Left ventricle myocardium inferior (tissue), 1 donor: ENCODE measurements at regions not wholly inside any gene's neighbourhood (a gene's known extent, or its start where the extent isn't known, plus 50 kb on each side); places are given as distances from the start of the nearest gene placed in this dataset.

Experiments used
- DNase-seq: peaks from one replicate; pipeline ENCODE4 v3.0.0-alpha.2; 2020
- H3K27ac ChIP-seq: fragments of 200-600 bp; replicated peaks from 2 replicates; pipeline ENCODE4 v1.8.0; 2021
- H3K27me3 ChIP-seq: fragments of 200-600 bp; 2 replicates; pipeline ENCODE4 v1.8.0; 2021; ENCODE audit warnings: low read depth
- H3K36me3 ChIP-seq: fragments of 200-600 bp; 2 replicates; pipeline ENCODE4 v1.8.0; 2021
- H3K4me1 ChIP-seq: fragments of 200-600 bp; 2 replicates; pipeline ENCODE4 v1.8.0; 2021
- H3K4me3 ChIP-seq: fragments of 200-600 bp; 2 replicates; pipeline ENCODE4 v1.8.0; 2021; ENCODE audit warnings: mild to moderate bottlenecking, moderate library complexity
- H3K9me3 ChIP-seq: fragments of 200-600 bp; replicated peaks from 2 replicates; pipeline ENCODE4 v1.8.0; 2021
- CTCF ChIP-seq: fragments of 200-600 bp; IDR thresholded peaks from 2 replicates; pipeline ENCODE4 v1.8.0; 2021; ENCODE audit warnings: antibody characterized with exemption, mild to moderate bottlenecking, borderline replicate concordance
- intact Hi-C: fragments of 100-400 bp; cut with micrococcal nuclease; formaldehyde crosslinking; loops from one replicate; pipeline ENCODE4 v1.11.0; 2022
- donor health status: DM: no; HTN: yes; CAD: no; lungs with severe emphysema.

- H3K27me3 ChIP-seq, result no peaks in the 10 kb centered on the region
- intact Hi-C loops, result no loop called here
- peaks cover 6% of the 10 kb centered on the region for H3K4me1 ChIP-seq
- no peak for DNase-seq
- no peak for TF ChIP-seq CTCF
- H3K4me3 ChIP-seq, result no peak overlapping the region
- no peaks in the 10 kb centered on the region for H3K36me3 ChIP-seq
- H3K27ac ChIP-seq, result no peak overlapping the region
- no peaks in the 10 kb centered on the region for H3K9me3 ChIP-seq
Measured at GRCh38 chr2:8593243-8593642, 88.6 kb upstream of the ID2 start.

DNA sequence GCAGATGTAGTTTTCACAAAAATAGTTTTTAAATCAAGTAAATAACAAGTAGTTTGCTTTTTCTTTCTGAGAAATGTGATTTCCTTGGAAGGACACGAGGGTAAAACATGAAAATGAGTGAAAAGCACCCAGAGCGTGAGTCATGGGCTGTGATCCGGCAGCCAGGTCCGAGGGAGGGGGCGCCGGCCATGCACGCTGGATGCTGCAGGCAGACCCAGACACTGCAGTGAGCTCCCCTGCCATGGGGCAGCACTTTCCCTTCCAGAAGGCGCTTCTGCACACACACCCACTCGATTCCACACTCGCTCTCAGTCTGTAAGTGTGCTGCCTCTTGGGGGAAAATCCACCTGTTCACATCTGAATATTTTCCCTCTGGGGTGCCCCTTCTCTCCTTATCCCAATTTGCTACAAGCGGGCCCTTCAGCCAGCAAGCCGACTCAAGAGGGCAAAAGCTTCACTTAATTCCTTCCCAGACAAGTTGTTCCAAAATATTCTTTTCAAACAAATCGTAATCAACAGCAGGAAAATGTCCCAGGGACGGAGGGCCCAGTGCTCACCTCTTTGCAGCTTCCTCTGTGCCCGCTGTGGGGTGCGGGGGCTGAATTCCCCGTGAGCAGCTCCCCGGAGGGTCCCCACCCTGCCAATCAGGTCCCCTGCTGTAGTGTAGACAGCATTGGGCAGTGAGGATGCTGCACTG, 87.0 kb upstream of the ID2 start:
- H3K4me3 ChIP-seq, result no peak overlapping the region
- no peak for TF ChIP-seq CTCF
- no peak overlapping the region for H3K27ac ChIP-seq
- no peaks in the 10 kb centered on the region for H3K36me3 ChIP-seq
- no peak for DNase-seq
- peaks cover 6% of the 10 kb centered on the region for H3K4me1 ChIP-seq
- H3K9me3 ChIP-seq, result no peaks in the 10 kb centered on the region
- intact Hi-C loops, result no loop called here
- H3K27me3 ChIP-seq, result no peaks in the 10 kb centered on the region

- Histone ChIP-seq H3K27ac (no peak overlapping the region), H3K36me3 (no peaks in the 10 kb centered on the region), H3K4me3 (no peak overlapping the region), H3K27me3 (no peaks in the 10 kb centered on the region), H3K4me1 (peaks cover 6% of the 10 kb centered on the region), H3K9me3 (no peaks in the 10 kb centered on the region)
- TF ChIP-seq CTCF, result no peak
- no peak for DNase-seq
- intact Hi-C loops, result no loop called here
Measured at GRCh38 chr2:8595428-8595805, 86.4 kb upstream of the ID2 start.

- intact Hi-C loops, result no loop called here
- TF ChIP-seq CTCF, result no peak
- H3K4me3 ChIP-seq, result no peak overlapping the region
- DNase-seq, result no peak
- no peaks in the 10 kb centered on the region for H3K27me3 ChIP-seq
- no peaks in the 10 kb centered on the region for H3K36me3 ChIP-seq
- H3K9me3 ChIP-seq, result no peaks in the 10 kb centered on the region
- peaks cover 6% of the 10 kb centered on the region for H3K4me1 ChIP-seq
- no peak overlapping the region for H3K27ac ChIP-seq
Measured at GRCh38 chr2:8595811-8596600, 85.8 kb upstream of the ID2 start.

DNA sequence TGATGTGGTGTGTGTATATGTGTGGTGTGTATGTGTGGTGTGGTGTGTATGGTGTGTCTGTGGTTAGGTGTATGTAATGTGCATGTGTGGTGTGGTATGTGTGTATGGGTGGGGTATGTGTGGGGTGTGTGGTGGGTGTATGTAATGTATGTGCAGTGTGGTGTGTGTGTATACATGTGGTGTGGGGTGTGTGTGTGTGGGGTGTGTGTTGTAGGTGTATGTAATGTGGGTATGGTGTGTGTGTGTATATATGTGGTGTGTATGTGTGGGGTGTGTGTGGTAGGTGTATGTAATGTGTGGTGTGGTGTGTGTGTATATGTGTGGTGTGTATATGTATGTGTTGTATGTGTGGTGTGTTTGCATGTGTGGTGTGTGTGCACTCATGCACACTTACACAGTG, 84.8 kb upstream of the ID2 start:
- no peaks in the 10 kb centered on the region for H3K9me3 ChIP-seq
- no peaks in the 10 kb centered on the region for H3K36me3 ChIP-seq
- H3K4me3 ChIP-seq, result no peak overlapping the region
- no peak for TF ChIP-seq CTCF
- no peaks in the 10 kb centered on the region for H3K27me3 ChIP-seq
- intact Hi-C loops, result no loop called here
- DNase-seq, result no peak
- peaks cover 6% of the 10 kb centered on the region for H3K4me1 ChIP-seq
- no peak overlapping the region for H3K27ac ChIP-seq
